Astrocyte (in vitro differentiated cells and primary cell): ENCODE measurements at regions not wholly inside any gene's neighbourhood (a gene's known extent, or its start where the extent isn't known, plus 50 kb on each side); places are given as distances from the start of the nearest gene placed in this dataset.

Experiments used
- CTCF ChIP-seq: IDR thresholded peaks from 2 replicates; pipeline ENCODE4 v1.5.1; 2011; ENCODE audit warnings: low read depth, mild to moderate bottlenecking, inconsistent platforms, low read length, moderate library complexity; ENCODE audit not compliant: insufficient read depth
- EZH2 ChIP-seq: IDR thresholded peaks from 2 replicates; pipeline ENCODE4 v1.6.1; 2012; ENCODE audit warnings: mild to moderate bottlenecking, low read length, inconsistent platforms; ENCODE audit not compliant: insufficient read depth

GRCh38 chr22:49569286-49570031, 258.2 kb downstream of the BRD1 start:
- TF ChIP-seq CTCF: no peak
- no peak for TF ChIP-seq EZH2
